ENCODE measurements at regions not wholly inside any gene's neighbourhood (a gene's known extent, or its start where the extent isn't known, plus 50 kb on each side); places are given as distances from the start of the nearest gene placed in this dataset.

GRCh38 chr9:106143781-106144180 lies 449.4 kb downstream of the TMEM38B start:
- TF ChIP-seq CTCF (IDR thresholded peaks at IDR 0.05; ENCODE audit: poor library complexity), result no peak
- no peak for TF ChIP-seq EZH2phosphoT487 (IDR thresholded peaks at IDR 0.05; ENCODE audit: low read depth, severe bottlenecking, unreplicated experiment)
- TF ChIP-seq EZH2 (IDR thresholded peaks at IDR 0.05; ENCODE audit: borderline replicate concordance), result no peak

All from hepatocyte (in vitro differentiated cells).